NCI-H1436 (cell line): ENCODE measurements at regions not wholly inside any gene's neighbourhood (a gene's known extent, or its start where the extent isn't known, plus 50 kb on each side); places are given as distances from the start of the nearest gene placed in this dataset.
A peak's percentile ranks its signal among the peaks of the same experiment; 100 is the strongest.

ENCODE experiments used
- DNase-seq: peaks from one replicate; lab custom pipeline; 2025; lab: John Stamatoyannopoulos, UW

DNA sequence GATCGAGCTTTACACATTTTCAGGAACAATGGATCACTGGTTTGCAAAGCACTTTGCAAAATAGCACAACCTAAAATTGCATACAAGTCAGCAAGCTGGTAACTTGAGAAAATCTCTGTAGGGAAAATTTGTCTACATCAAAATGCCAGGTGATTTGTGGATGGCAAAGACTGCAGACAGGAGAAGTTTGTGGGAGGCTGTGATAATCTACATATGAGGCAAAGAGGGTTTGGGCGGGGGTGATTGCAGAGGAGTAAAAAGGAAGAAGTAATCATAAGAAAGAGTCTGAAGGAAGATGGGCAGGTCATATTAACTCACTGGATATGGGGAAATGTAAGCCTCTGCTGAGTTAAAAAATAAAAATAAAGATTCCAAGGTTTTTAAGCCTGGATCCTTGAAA lies 166.3 kb upstream of the STXBP5 start:
- no peak for DNase-seq

- DNase-seq = no peak
Measured at GRCh38 chr6:147040121-147040910, 163.9 kb upstream of the STXBP5 start.

DNA sequence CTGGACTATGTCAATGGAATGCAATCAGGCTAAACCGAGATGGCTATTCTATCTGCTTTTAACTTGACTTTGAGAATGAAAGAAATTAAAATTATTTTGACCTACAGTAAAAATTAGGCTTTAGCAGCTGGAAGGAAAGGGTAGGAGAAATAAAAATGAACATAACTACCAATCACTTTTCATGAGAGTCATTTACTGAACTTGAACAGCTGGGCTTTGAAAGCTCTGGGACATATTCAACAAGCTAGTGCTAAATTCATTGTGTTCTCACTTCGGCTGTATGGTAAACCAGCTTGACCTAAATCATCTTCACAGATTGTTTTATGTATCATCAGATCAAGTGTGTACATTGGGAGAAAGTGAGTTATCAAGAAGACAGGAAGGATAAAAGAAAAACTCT lies 161.5 kb upstream of the STXBP5 start:
- no peak for DNase-seq

DNA sequence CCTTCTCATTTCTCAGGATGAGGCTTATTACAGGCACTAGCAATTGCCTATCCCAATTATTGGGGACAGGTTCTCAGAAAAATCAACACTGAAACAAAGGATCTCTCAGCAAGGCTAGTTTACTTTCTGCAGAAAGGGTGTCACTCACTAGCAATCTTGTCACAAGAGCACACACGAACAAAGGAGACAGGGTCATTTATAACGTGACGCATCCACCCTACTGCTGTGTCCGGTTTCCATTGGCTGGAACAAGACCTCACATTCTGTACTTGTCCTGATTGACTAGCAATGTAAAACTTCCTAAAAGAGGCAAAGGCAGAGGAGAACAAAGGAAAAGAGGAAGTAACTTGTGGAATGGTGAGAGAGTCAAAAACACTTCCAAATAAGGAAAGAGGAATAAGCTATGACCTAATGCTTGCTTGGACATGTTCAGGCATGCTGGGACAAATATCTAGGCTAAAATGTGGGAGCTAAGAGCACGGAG lies 160.2 kb upstream of the STXBP5 start:
- DNase-seq = no peak

- DNase-seq = no peak
Measured at GRCh38 chr6:147046141-147046877, 157.9 kb upstream of the STXBP5 start.

DNA sequence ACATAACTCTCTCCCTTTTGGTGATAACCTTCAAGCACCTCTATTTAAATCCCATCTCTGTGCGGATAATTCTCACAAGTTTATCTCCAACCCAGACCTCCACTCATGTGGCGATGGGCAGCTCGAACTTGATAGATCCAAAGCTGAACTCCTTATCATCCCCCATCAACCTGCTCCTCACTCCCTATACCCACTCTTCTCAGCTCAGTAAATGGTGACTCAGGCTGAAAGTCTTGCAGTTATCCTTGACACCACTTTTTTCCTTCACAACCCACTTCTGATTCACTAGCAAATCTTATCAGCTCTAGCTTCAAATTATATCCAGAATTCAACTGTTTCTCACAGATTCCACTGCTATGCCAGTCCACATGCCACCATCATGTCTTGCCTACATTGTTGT lies 155.3 kb upstream of the STXBP5 start:
- DNase-seq = no peak

DNA sequence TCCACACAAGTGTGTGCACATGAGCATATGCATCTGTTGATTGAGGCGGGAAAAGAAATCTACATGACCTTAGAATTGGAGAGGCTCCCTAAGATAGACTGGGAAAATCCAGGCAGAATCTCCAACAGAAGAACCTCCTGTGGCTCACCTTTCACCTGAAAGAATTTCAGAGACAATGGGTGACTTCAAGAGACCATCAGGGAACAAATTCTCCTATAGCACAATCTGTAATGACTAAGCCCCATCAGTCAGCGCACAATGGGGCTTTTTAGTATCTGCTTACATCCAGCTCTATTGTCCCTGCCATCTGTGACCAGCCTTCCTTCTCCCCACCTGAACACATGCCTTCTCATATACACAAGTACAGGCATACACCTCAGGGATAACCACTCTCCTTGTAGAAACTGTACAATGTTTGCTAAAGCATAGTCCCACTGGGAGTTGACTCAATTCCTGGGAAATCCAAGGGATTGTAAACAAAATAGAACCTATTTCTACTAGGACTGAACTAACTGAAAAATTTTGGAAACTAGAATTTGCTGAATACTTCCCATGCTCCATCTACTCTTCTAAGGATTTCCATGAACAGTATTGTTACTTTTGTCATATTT lies 150.8 kb upstream of the STXBP5 start:
- no peak for DNase-seq

- no peak for DNase-seq
Measured at GRCh38 chr6:147054158-147054557, 150.1 kb upstream of the STXBP5 start.

DNA sequence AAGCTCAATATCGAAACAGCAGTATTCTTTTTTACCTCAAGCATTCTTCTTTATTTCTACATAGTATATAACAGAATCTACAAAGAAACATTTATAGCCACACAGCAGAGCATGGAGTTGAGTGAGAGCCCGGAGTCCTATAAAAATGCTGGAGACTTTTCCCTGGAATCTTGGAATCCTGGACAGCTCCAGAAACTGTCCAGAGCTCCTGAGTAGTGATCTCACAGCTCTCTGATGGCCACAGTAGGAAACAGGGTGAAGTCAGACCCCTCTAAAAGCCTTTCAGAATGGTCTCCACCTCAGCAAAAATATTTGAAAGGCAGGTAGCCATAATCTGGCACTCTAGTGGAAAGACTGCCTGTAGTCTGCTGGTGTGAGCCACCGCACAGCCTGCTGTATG lies 149.3 kb upstream of the STXBP5 start:
- DNase-seq = no peak

DNA sequence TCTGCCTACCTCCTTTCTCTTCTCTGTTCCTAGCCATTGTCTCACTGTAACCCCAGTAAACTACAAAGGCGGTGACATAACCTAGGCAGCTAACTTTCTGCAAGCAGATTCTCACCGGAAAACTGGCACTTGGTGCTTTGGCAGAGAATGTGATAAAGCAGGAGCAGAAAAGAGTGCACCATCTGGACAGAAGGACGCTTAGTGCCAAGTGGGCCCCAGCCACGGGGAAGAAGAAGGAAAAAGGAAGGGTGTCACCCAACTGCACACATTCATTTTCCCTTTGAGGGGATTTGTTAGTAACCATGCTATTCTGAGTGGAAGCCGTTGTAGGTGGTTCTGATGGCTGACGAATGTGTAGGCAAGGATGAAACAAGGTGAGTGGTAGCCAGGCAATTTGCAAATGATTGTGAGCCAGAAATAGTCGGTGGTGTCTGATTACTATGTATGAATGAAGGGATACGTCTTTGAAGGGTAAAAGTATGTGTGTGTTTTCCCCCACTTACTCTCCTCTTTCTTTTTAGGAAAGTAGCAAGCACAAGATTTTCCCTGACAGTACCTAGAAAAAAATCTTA lies 148.3 kb upstream of the STXBP5 start:
- DNase-seq = peak; percentile 31

GRCh38 chr6:147057188-147057587 lies 147.0 kb upstream of the STXBP5 start:
- DNase-seq = no peak

- DNase-seq = no peak
Measured at GRCh38 chr6:147057705-147058342, 146.4 kb upstream of the STXBP5 start.

DNA sequence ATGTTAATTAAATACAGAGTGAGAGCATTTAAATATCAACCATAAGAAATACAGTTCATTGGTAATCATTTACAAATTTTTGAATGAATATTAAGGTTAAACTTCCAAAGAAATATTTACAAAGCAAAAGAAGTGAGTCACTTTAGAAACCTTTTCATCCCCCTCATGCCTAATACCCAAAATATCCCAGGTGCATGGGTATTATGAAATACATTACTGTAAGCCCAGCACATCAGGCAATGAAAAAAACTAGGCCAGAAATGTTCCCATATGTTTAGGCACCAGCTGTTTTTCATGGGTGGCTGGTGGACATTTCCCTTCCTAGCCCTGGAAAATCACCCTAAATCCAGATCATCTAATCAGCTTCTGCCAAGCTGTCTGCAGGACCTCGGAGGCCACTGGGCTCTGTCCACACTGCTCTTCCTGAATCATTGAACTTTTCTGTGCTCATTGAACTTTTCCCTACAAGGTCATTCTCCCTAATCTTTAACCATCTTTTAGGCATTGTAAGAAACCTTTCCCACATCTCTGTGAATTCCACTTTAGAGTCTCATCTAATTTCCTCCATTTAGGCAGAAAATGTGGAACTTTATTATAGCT lies 145.3 kb upstream of the STXBP5 start:
- DNase-seq = no peak

GRCh38 chr6:147060636-147061035 lies 143.6 kb upstream of the STXBP5 start:
- no peak for DNase-seq

DNA sequence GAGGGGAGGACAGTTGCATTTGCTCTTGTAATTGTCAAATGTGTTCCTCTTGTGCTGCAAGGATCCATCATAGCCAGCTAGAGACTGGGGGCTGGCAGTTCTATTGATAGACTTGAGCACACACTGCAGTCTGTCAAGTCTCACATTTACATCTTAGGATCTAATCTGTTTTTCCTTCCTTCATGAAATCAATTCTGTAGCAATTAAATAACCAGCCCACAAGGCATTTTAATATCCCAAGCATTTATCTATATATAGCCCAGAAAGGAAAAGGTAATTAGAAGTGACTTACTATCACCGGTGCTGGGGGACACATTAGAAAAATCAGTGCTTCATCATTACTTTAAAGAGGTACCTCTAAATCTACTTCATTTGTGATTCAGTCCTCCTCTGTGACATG lies 143.0 kb upstream of the STXBP5 start:
- DNase-seq = no peak

GRCh38 chr6:147063469-147064031 lies 140.7 kb upstream of the STXBP5 start:
- no peak for DNase-seq

DNA sequence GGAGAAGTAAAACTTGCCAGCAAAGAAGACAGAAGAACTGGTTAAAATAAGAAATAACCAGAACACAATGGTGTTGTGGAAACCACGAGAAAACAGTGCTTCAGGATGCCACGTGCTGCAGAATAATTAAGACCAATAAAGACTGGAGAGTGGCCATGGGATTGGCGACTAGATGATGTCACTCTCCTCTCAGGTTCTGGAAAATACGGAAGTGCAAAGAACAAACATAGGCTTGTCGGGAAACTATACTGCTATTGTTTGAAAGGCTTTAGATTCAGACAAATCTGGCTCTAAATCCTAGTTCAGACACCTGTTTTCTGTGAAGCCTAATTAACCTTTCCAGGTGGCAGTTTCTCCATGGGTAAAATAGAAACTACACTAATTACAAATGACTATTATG lies 138.4 kb upstream of the STXBP5 start:
- peak; percentile 15 for DNase-seq

GRCh38 chr6:147067184-147067583 lies 137.0 kb upstream of the STXBP5 start:
- no peak for DNase-seq

- no peak for DNase-seq
Measured at GRCh38 chr6:147071776-147072175, 132.4 kb upstream of the STXBP5 start.

GRCh38 chr6:147075381-147075780 lies 128.8 kb upstream of the STXBP5 start:
- no peak for DNase-seq

- DNase-seq = no peak
Measured at GRCh38 chr6:147077251-147077650, 127.0 kb upstream of the STXBP5 start.
